Stimulated activated CD4-positive, alpha-beta T cell treated with anti-CD3 and anti-CD28 coated beads, Interleukin-4, amount 100 ng/mL, for 24 hours (primary cell): ENCODE measurements at regions not wholly inside any gene's neighbourhood (a gene's known extent, or its start where the extent isn't known, plus 50 kb on each side); places are given as distances from the start of the nearest gene placed in this dataset.
"Not testable (repeated sequence)": the region's sequence is repeated elsewhere in the genome, so short reads cannot be mapped to it uniquely, and the experiment has no call there.

Source experiments
- DNase-seq: peaks from one replicate; pipeline ENCODE4 v3.0.0-alpha.2; 2020

GRCh38 chr20:29296256-29297230 lies 1960.9 kb upstream of the DEFB115 start:
- DNase-seq: no peak

- DNase-seq: no peak
Observed at GRCh38 chr20:29297411-29298270, 1959.8 kb upstream of the DEFB115 start.

GRCh38 chr20:29298271-29298590 lies 1959.2 kb upstream of the DEFB115 start:
- no peak for DNase-seq

GRCh38 chr20:29298759-29299613 lies 1958.5 kb upstream of the DEFB115 start:
- DNase-seq: no peak

GRCh38 chr20:29299811-29300578 lies 1957.5 kb upstream of the DEFB115 start:
- no peak for DNase-seq

GRCh38 chr20:29300579-29301551 lies 1956.6 kb upstream of the DEFB115 start:
- no peak for DNase-seq

GRCh38 chr20:29301624-29302259 lies 1955.7 kb upstream of the DEFB115 start:
- no peak for DNase-seq

- no peak for DNase-seq
Observed at GRCh38 chr20:29302979-29303644, 1954.4 kb upstream of the DEFB115 start.

GRCh38 chr20:29306390-29307072 lies 1950.9 kb upstream of the DEFB115 start:
- DNase-seq: peak; percentile 32

- not testable (repeated sequence) for DNase-seq
Observed at GRCh38 chr20:29307484-29307883, 1950.0 kb upstream of the DEFB115 start.

- not testable (repeated sequence) for DNase-seq
Observed at GRCh38 chr20:29308956-29309355, 1948.5 kb upstream of the DEFB115 start.

GRCh38 chr20:29309481-29309880 lies 1948.0 kb upstream of the DEFB115 start:
- DNase-seq: not testable (repeated sequence)

GRCh38 chr20:29311046-29311445 lies 1946.4 kb upstream of the DEFB115 start:
- DNase-seq: not testable (repeated sequence)

- DNase-seq: not testable (repeated sequence)
Observed at GRCh38 chr20:29312679-29313078, 1944.8 kb upstream of the DEFB115 start.

- DNase-seq: no peak
Observed at GRCh38 chr20:29313481-29313880, 1944.0 kb upstream of the DEFB115 start.

GRCh38 chr20:29314294-29314693 lies 1943.2 kb upstream of the DEFB115 start:
- no peak for DNase-seq

- no peak for DNase-seq
Observed at GRCh38 chr20:29318871-29319461, 1938.5 kb upstream of the DEFB115 start.

GRCh38 chr20:29319725-29320124 lies 1937.7 kb upstream of the DEFB115 start:
- no peak for DNase-seq
